ENCODE measurements at regions not wholly inside any gene's neighbourhood (a gene's known extent, or its start where the extent isn't known, plus 50 kb on each side); places are given as distances from the start of the nearest gene placed in this dataset.
"Not testable (repeated sequence)": the region's sequence is repeated elsewhere in the genome, so short reads cannot be mapped to it uniquely, and the experiment has no call there.

DNA sequence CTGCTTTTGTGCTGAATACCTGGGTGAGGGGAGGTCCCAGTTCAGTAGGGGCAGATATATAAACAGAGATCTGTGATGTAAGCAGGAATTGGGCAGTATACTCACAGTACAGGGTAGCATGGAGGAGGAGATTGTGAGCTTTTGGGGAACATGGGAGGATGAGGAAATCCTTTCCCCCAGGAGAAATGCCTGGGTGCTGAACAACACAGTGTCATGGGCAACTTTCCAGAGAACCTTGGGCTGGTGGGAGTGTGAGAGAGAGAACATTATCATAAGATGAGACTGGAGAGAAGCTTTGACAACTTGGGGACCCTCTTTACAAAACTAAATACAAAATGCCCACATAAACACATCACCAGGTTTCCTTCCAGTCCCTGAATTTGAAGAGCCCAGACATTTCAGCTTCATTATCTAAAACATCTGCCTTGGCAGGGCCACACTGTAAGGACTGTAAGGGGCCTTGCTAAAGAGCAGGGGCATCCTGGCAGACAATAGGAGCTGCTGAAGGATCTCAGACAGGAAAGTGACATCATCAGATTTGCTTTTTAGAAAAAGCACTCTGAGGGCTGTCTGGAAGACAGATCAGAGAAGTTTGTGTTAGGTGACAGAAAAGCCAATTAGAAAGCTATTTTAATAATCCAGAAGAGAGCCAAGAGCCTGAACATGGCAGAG is 105.1 kb upstream of the FOXN2 start:
- no peak for DNase-seq (ENCODE audit: low read depth in 2 of 3, low spot score in 2 of 3)

DNA sequence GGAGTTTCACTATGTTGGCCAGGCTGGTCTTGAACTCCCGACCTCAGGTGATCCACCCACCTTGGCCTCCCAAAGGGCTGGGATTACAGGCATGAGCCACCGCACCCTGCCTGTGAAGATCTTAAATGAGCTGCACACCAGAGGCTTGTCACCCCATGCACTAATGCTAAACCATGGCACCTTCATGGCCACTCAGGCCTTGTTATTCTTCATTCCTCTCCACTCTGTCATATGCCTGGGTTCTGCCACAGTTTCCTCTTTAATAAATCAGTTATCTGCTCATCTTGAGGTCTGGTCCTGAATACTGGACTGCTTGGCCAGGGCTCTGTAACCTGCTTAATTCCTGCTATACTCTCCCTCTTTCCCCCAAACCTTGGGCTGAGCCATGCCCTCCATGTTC is 104.3 kb upstream of the FOXN2 start:
- no peak for DNase-seq (ENCODE audit: low read depth in 2 of 3, low spot score in 2 of 3)

DNA sequence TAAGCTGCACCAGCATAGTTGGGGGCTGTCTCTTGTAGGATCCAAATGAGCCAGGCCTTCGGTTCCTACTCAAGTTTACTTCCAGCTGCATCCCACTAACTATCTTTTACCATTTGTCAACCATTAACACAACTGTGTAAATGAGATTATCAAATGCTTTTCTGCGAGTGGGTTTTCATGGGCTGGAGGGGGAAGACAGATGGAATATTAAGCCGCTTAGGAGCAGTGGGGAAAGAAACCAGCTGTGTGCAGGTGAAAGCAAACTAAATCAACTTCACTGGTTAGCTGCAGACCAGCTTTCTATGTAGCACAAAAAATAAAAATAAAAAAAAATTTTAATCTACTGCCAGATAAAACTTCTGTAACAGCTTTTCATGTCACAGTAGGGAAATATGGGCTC is 100.8 kb upstream of the FOXN2 start:
- DNase-seq (ENCODE audit: low read depth in 2 of 3, low spot score in 2 of 3) = no peak

DNA sequence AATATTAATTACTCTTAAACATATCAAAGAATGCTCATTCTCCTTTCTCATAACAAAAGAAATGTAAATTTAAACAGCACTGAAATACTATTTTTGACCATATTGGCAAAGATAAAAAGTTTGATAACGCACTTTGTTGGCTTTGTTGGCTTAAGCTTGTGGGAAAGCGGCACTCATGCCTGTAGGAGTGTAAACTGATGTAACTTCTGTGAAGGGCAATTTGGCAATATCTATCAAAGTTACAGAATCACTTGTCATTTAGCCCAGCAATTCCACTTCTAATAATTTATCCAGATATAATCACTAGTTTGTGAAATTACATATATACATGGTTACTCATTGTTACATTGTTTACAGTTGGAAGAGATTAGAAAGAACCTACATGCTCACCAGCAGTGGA is 96.3 kb upstream of the FOXN2 start:
- DNase-seq (ENCODE audit: low read depth in 2 of 3, low spot score in 2 of 3) = no peak

DNA sequence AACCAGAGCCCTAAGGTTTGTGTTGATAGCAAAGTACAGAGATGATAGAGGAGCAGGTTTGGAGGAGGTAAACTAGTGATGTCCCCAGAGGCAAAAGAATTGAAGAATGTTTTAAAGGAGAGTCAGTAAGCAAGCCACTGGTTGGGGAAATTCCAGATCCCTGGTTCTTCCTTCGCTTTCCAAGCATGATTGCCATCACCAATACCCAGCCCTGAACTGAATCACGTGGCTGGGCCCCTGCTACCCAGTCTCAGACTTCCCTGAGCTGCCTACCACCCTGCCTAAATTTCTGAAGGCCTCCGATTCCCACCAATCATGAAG is 95.3 kb upstream of the FOXN2 start:
- DNase-seq (ENCODE audit: low read depth in 2 of 3, low spot score in 2 of 3) = no peak

DNA sequence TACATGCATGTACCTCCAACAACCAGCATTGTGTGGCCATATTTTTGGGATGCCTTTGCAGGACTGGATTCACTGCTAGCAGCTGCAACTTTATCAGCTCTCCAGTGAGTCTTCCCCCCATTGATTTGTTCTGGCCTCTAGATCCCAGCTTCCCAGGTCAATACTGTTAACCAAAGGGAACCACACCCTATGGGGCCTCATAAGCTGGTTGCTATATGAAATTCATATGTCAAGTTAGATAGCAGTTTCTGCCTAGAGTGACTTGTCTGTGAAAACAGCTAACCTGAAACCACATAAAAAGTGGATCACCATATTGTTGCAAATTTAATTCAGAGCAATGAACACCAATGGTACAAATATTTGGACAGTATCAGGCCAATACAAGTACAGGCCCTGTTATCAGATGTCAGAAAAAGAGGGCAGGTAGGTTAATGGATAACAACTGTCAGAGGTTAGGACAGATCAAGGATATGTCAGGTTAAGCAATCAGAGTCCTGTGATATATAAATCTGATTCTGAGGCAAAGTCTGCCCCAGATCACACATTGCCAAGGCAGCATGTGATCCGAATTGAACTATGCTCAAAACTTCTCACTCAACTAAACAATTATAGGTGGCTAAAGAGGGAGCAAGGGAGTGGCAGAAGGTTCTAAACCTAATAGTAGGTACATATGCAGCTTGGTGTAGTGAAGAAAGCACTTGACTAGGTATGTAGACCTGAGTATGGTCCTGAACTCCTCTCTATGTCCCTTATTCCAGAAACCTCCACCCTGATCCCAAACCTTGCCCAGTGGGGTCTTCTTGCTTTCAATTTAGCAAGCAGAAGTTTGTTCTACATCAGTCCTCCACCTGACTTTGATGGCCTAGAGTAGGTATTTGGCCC is 94.7 kb upstream of the FOXN2 start:
- no peak for DNase-seq (ENCODE audit: low read depth in 2 of 3, low spot score in 2 of 3)

DNA sequence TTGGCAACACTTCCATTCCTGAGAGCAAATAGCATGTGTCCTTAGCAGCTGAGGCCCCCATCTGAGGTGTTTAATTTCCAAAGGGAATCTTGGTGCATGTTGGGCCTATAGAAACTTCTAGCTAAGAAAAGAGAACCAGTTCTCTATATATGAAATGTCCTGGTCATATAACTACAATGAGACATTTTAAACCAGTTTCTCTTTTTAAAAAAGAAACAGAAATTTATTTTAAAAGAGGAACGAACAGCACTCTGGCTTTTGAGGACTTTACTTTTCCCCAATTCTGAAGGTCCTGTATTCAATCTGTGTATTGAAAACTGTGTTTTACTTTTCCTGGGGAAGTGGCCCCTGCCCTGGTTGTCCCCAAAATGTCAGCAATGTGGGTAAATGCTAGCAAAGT is 94.0 kb upstream of the FOXN2 start:
- no peak for DNase-seq (ENCODE audit: low read depth in 2 of 3, low spot score in 2 of 3)

DNA sequence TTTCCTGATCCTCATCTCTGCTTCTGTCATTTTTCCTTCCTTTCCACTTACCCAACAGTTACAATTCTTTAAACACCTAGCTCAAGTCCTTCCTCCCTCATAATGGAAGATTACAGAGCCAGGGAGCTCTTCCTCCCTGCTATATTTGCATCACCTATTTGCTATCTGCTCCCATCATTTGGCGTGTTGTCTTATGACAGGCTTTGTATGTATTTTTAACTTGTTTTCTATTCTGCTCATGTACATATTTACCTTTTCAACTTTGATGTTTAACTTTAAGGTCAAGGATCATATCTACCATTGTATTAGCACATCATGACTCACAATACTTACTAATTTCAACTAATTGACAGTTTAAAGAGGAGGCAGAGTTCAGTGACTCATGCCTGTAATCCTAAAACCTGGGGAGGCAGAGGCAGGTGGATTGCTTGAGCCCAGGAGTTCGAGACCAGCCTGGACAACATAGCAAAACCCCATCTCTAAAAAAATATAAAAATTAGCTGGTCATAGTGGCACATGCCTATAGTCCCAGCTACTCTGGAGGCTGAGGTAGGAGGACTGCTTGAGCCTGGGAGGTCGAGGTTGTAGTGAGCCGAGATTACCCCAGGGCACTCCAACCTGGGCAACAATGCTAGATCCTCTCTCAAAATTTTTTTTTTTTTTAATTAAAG is 92.5 kb upstream of the FOXN2 start:
- no peak for DNase-seq (ENCODE audit: low read depth in 2 of 3, low spot score in 2 of 3)

DNA sequence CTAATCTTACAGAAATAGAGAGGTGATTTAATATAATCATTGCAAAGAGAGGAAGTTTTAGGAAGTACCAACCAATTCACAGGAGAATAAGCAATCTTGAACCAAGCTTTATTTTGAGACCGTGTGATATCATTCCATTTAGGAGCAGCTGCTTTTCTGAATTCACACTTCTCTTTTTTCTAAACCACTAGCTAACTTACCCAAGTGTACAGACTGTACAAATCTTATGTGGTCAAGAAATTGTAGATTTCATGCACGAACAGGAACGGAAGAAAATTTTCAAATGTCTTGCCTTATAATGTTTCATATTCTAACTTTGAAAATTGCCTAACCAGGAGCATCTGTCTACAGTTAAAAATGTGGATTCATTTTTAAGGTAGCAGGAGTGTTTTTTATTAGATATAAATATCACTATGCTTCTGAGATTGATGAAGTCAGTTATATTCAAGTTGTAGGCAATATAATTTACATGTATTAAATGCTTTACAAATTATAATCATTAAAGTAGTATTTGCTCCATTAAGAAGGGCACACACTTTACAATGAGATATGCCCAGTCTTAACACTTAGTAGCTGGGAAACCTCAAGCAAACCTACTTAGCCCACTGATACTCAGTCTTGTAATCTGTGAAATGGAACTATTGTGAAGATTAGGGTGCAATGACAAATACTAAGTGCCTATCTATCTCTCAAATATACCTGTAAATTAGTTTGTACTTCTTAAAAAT is 86.7 kb upstream of the FOXN2 start:
- DNase-seq (ENCODE audit: low read depth in 2 of 3, low spot score in 2 of 3) = peak in 2 of 3 donors; percentile 13 to 68

DNA sequence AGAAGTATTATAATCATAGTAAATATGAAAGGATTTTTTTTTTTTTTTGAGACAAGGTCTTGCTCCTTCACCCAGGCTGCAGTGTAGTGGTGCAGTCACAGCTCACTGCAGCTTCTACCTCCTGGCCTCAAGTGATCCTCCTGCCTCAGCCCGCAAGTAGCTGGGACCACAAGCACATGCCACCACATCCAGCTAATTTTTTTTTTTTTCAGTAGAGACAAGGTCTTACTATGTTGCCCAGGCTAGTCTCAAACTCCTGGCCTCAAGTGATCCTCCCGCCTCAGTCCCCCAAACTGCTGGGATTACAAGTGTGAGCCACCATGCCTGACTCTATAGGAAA is 86.2 kb upstream of the FOXN2 start:
- DNase-seq (ENCODE audit: low read depth in 2 of 3, low spot score in 2 of 3) = no peak

DNA sequence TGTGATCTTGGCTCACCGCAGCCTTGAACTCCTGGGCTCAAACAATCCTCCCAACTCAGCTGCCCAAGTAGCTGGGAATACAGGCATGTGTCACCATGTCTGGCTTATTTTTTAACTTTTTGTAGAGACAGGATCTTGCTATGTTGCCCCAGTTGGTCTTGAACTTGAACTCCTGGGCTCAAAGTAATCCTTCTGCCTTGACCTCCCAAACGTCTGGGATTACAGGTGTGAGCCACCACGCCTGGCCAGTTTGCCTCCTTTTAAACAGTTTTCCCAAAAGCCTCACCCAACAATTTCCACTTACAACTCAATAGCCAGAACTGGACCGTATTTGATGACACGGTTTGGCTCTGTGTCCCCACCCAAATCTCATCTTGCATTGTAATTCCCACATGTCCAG is 85.4 kb upstream of the FOXN2 start:
- DNase-seq (ENCODE audit: low read depth in 2 of 3, low spot score in 2 of 3) = no peak

DNA sequence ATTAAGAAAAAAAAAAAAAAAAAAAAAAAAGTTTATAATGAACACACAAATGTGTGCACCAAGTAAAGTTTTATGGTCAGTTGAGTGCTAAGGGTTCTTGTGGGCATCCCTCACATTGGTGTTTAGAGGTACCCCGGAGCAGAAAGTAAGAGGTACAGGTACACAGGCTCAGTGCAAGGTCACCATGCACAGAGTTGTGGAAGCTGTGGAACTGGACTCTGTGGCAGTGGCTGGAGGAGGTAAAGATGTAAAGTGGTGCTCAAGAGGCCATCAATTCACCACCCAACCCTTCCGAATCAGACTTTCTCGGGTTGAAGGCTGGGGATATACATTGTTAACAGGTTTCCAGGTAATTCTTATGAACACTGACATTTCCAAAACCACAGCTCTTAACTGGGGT is 83.6 kb upstream of the FOXN2 start:
- DNase-seq (ENCODE audit: low read depth in 2 of 3, low spot score in 2 of 3) = no peak

DNA sequence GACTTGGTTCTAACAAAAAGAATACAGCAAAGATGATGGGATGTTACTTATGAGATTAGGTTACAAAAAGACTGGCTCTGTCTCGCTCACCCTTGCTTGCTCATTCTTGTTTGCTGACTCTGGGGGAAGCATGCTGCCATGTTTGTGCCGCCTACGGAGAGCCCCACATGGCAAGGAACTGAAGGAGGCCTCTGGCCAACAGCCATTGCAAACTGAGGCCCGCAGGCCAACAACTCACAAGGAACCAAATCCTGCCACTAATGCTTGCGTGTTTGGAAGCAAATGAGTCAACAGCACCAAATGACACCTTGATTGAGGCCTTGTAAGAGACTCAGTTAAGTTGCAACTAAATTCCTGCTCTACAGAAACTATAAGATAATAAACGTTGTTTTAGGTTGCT is 82.1 kb upstream of the FOXN2 start:
- no peak for DNase-seq (ENCODE audit: low read depth in 2 of 3, low spot score in 2 of 3)

DNA sequence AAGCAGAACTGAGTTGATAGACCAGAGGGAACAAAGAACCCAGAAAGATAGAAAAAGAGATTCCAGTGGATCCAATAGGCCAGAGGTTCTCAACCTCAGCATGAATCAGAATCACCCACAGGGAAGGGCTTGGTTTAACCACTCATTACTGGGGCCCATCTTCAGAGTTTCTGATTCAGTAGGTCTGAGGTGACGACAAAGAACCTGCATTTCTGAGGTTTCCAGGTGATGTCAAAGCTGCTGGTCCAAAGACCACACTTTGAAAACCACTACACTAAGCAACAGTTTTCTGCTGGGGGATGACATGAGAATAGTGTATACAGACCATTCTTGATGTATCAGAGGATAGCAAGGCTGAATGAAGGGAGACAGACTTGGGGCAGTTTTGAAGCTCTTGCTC is 81.5 kb upstream of the FOXN2 start:
- DNase-seq (ENCODE audit: low read depth in 2 of 3, low spot score in 2 of 3) = no peak

DNA sequence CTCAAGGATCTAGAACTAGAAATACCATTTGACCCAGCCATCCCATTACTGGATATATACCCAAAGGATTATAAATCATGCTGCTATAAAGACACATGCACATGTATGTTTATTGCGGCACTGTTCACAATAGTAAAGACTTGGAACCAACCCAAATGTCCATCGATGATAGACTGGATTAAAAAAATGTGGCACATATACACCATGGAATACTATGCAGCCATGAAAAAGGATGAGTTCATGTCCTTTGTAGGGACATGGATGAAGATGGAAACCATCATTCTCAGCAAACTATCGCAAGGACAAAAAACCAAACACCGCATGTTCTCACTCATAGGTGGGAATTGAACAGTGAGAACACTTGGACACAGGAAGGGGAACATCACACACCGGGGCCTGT is 80.7 kb upstream of the FOXN2 start:
- DNase-seq (ENCODE audit: low read depth in 2 of 3, low spot score in 2 of 3) = not testable (repeated sequence)

DNA sequence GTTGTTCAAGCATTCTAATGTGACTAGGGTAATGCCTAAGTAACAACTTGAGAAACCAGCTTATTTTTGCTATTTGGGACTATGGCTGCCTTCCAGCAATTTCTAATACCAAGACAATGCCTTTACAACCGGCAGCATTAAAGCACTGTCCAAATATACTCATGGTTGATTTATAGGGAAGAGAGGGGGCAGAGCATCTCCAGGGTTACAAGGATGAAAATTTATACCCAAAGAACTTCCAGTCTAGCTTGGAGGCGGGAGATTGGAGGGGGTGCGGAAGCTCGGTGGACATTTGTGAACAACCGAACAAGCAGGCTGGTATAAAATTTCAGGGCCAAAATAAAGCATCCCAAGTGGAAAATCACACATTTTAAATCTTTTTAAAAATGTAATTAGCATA is 79.4 kb upstream of the FOXN2 start:
- no peak for DNase-seq (ENCODE audit: low read depth in 2 of 3, low spot score in 2 of 3)

DNA sequence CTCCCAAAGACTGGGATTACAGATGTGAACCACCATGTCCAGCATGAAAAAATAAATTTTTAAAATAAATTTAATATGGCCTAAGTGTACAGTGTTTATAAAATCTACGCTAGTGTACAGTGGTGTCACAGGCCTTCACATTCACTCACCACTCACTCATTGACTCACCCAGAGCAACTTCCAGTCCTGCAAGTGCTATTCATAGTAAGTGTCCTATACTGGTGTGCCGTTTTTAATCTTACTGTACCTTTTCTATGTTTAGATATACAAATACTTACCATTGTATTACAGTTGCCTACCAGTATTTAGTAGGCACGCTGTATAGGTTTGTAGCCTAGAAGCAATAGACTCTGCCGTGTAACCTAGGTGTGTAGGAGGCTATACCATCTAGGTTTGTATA is 76.1 kb upstream of the FOXN2 start:
- no peak for DNase-seq (ENCODE audit: low read depth in 2 of 3, low spot score in 2 of 3)

DNA sequence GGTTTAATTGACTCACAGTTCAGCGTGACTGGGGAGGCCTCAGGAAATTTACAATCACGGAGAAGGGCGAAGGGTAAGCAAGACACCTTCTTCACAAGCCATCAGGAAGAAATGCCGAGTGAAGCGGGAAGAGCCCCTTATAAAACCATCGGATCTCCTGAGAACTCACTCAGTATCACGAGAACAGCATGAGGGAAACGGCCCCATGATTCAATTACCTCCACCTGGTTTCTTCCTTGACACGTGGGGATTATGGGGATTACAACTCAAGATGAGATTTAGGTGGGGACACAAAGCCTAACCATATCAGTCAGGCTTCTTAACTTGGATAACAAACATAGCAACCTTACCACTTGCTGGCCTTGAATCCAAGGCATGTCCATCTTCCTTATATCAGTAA is 73.6 kb upstream of the FOXN2 start:
- DNase-seq (ENCODE audit: low read depth in 2 of 3, low spot score in 2 of 3) = no peak

DNA sequence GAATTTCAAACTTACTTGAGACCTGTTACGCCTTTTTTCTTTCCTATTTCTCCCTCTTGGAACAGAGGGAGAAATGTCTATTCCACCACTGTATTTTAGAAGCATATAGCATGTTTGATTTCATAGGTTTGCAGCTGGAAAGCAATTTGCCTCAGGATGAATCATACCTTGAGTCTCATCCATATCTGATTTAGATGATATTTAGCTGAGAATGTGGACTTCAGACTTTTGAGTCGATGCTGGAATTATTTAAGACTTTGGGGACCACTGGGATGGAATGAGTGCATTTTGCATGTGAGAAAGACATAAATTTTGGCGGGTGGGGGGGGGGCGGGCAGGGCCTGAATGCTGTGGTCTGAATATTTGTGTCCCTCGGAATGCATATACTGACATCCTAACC is 67.3 kb upstream of the FOXN2 start:
- no peak for DNase-seq (ENCODE audit: low read depth in 2 of 3, low spot score in 2 of 3)

DNA sequence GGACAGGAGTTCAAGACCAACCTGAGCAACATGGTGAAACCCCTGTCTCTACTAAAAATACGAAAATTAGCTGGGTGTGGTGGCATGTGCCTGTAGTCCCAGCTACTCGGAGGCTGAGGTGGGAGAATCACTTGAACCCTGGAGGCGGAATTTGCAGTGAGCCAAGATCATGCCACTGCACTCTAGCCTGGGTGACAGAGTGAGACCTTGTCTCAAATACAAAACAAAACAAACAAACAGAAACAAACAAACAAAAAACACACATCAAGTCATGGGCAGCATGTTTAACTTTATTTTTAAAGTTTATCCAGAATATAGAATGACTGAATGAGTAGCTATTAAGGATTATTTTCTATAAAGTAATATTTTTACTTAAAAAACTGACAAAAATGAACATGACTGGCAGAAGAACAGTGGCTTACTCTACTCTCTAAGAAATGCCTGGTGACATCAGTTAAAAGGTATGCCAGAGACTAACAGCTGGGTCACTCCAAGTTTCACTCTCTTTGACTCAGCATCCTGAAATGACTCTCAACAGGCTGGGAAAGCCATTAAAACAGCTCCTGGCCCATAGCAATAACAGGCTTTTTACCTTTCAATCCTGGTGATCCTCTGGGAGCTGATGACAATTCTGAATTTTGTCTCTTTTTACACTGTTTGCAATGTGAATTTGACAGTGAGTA is 66.1 kb upstream of the FOXN2 start:
- DNase-seq (ENCODE audit: low read depth in 2 of 3, low spot score in 2 of 3) = no peak

DNA sequence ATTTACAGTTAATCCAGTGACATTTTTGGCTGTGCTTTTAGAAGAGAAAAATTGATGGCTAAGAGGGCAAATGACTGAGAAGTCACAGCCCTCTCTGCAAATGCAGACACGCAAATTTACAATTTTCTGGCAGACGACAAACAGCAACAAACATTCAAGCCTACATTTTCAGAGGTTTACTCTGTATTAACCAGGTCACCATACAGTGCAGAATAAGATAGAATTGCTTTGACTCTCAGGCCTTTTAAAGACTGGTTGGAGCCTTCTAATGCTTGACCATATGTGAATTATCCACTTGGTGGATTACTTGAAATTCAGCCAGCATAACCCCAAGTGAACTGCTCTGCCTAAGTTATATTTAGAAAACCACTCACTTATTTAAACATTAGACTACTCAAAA is 65.5 kb upstream of the FOXN2 start:
- DNase-seq (ENCODE audit: low read depth in 2 of 3, low spot score in 2 of 3) = no peak
